HG03342 (cell line): ENCODE measurements at regions not wholly inside any gene's neighbourhood (a gene's known extent, or its start where the extent isn't known, plus 50 kb on each side); places are given as distances from the start of the nearest gene placed in this dataset.

Experiments used
- ATAC-seq: cut with Tn5 transposase; IDR thresholded peaks from one replicate; pipeline ENCODE4 v1.9.1; 2021; ENCODE audit warnings: mild to moderate bottlenecking, moderate library complexity; ENCODE audit not compliant: unreplicated experiment

GRCh38 chr2:225097035-225097434 lies 54.8 kb upstream of the DOCK10 start:
- ATAC-seq = no peak
